LNCaP clone FGC (cell line): ENCODE measurements at regions not wholly inside any gene's neighbourhood (a gene's known extent, or its start where the extent isn't known, plus 50 kb on each side); places are given as distances from the start of the nearest gene placed in this dataset.

Source experiments
- DNase-seq: peaks from one replicate; pipeline ENCODE4 v3.0.0-alpha.2; 2011; ENCODE audit warnings: low read depth
- H3K4me3 ChIP-seq: 2 replicates; pipeline ENCODE4 v1.5.1; 2011; ENCODE audit warnings: mild to moderate bottlenecking, low read depth, low read length, control low read depth
- CTCF ChIP-seq: IDR thresholded peaks from 2 replicates; pipeline ENCODE4 v1.5.1; 2012; ENCODE audit warnings: mild to moderate bottlenecking; ENCODE audit not compliant: control insufficient read depth, insufficient read depth; ENCODE audit errors: extremely low read depth

- no peak overlapping the region for H3K4me3 ChIP-seq
- no peak for TF ChIP-seq CTCF
Observed at GRCh38 chr9:30410273-30410672, 1974.2 kb upstream of the ACO1 start.

DNA sequence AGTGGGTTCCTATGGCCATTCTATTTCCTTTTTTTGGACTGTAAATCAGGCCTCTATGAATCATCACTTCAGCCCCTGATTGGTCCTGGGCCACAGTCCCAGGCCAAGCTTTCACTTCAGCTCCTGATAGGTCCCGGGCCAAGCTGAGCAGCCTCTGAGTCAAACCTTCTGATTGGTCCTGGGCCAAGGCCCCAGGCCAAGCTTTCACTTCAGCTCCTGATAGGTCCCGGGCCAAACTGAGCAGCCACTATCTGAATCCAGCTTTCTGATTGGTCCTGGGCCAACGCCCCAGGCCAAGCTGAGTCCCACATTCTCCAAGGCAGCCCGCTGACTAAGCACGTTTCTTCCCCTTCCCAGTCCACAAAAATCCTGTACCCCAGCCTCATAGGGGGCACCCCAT lies 1972.9 kb upstream of the ACO1 start:
- no peak for TF ChIP-seq CTCF
- no peak for DNase-seq
- no peak overlapping the region for H3K4me3 ChIP-seq

More at GRCh38 chr9:30410273-30410672, 1974.2 kb upstream of the ACO1 start:
- no peak for DNase-seq

DNA sequence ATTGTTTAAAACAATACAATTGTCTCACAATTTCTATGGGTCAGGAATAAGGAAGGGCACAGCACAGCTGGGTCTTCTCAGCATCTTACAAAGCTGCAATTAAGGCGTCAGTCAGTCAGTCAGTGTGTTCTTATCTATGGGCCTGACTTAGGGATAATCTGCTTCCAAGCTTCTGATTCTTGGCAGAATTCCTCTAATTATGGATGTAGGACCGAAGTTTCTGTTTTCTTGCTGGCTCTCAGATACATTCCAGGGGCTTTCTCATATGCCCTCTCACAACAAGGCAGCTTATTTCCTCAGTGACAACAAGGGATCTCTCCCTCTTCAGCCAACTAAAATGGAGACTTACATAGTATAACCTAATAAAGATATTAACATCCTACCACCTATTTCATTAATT lies 1925.3 kb upstream of the ACO1 start:
- H3K4me3 ChIP-seq = no peak overlapping the region
- no peak for DNase-seq
- TF ChIP-seq CTCF = no peak

- no peak for DNase-seq
- TF ChIP-seq CTCF = no peak
- no peak overlapping the region for H3K4me3 ChIP-seq
Observed at GRCh38 chr9:30476826-30477225, 1907.6 kb upstream of the ACO1 start.

DNA sequence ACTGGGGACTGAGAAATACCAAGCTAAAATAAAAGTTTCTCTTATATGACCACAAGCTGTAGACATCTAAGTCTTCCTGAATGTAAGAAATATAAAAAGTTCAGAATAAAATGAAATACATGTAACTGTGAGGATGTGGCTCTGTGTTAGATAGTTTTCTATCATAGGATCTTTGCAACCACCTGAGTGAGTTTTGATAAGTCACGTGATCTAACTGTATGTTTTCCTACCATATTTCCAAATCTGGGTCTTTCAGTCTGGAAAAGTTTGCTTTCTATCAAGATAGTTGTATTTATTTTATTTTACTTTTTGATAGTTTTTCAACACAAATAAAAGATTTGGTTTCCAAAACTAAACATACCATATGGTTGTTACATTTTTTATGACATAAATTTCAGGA lies 1905.8 kb upstream of the ACO1 start:
- TF ChIP-seq CTCF = no peak
- no peak overlapping the region for H3K4me3 ChIP-seq
- DNase-seq = no peak

- peak; percentile 50 for DNase-seq
- H3K4me3 ChIP-seq = no peak overlapping the region
- TF ChIP-seq CTCF = no peak
Observed at GRCh38 chr9:30482499-30482898, 1901.9 kb upstream of the ACO1 start.

DNA sequence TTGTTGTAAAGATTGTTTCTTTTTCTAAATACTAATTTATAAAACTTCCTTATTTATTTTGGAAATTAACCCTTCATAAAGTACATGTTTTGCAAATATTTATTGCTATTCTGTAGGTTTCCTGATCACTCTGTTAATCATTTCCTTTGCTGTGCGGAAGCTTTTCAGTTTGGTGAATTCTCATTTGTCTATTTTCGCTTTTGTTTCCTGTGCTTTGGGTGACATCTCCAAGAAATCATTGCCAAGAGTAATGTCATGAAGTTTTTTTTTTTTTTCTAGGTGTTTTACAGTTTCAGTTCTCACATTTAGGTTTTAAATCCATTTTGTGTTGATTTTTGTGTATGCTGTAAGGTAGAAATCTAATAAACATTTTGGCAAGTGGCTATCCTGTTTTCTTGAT lies 1899.8 kb upstream of the ACO1 start:
- H3K4me3 ChIP-seq = no peak overlapping the region
- TF ChIP-seq CTCF = no peak
- DNase-seq = no peak
